ENCODE measurements at regions not wholly inside any gene's neighbourhood (a gene's known extent, or its start where the extent isn't known, plus 50 kb on each side); places are given as distances from the start of the nearest gene placed in this dataset.

- no peak for TF ChIP-seq CTCF (IDR thresholded peaks at IDR 0.05; ENCODE audit: low read depth, low read length, poor library complexity, severe bottlenecking)
- TF ChIP-seq EZH2phosphoT487 (IDR thresholded peaks at IDR 0.05; ENCODE audit: borderline replicate concordance, low read length) = no peak
Observed at GRCh38 chr11:88059326-88059725, 115.9 kb downstream of the RAB38 start.
